ENCODE measurements at regions not wholly inside any gene's neighbourhood (a gene's known extent, or its start where the extent isn't known, plus 50 kb on each side); places are given as distances from the start of the nearest gene placed in this dataset.

DNA sequence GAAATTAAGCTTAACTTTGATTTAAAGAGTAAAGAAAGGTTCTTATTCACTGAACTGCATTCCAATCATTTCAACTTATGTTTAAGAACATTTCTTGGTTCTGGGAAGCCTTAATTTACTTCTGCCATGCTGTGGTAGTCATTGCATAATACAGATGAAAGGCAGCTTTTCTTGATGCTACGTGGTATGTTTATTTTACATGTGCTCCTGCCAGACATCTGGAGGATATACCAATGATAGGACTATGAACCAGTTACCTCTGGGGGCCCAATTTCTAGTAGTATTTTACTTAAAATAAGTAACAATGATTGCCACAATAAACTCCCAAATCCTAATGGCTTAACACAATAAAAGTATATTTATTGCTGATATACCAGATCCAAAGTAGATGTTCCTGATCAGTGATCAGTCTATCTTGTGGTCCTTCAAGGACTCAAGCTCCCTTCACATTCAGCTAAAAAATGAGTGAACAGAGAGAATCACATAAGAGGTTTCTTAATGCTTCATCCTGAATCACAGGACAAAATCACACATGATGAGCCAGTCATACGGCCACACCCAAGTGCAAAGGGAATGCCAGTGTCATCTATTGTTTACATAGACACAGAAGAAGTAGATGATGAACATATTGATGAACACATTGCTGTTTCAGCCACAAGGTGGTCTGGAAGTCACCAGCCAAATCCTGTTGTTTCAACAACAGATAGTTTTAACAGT, 56.5 kb upstream of the CCN2 start:
- no peak overlapping the region for H3K4me3 ChIP-seq (ENCODE audit: low read depth, low read length)
- TF ChIP-seq CTCF (IDR thresholded peaks at IDR 0.05; ENCODE audit: low read depth, low read length), result no peak

DNA sequence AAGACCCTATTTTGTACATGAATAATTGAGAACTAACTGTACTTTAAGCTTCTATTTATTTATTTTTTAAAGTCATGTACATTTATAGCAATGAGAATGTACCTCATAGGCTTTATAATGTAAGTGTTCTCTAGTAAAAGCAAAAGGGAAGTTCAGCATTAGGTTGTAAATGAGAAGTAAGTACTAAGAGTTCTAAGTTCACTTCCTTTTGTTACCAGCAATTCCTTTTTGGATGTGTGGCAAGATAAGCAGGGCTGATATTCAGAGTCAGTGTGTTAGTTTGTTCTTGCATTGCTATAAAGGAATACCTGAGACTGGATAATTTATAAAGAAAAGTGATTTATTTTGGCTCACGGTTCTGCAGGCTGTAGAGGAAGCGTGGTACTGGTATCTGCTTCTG, 54.0 kb upstream of the CCN2 start:
- no peak overlapping the region for H3K4me3 ChIP-seq (ENCODE audit: low read depth, low read length)
- TF ChIP-seq CTCF (IDR thresholded peaks at IDR 0.05; ENCODE audit: low read depth, low read length), result no peak

- H3K4me3 ChIP-seq (ENCODE audit: low read depth, low read length), result no peak overlapping the region
- TF ChIP-seq CTCF (IDR thresholded peaks at IDR 0.05; ENCODE audit: low read depth, low read length), result no peak
Measured at GRCh38 chr6:132004668-132005067, 53.5 kb upstream of the CCN2 start.

DNA sequence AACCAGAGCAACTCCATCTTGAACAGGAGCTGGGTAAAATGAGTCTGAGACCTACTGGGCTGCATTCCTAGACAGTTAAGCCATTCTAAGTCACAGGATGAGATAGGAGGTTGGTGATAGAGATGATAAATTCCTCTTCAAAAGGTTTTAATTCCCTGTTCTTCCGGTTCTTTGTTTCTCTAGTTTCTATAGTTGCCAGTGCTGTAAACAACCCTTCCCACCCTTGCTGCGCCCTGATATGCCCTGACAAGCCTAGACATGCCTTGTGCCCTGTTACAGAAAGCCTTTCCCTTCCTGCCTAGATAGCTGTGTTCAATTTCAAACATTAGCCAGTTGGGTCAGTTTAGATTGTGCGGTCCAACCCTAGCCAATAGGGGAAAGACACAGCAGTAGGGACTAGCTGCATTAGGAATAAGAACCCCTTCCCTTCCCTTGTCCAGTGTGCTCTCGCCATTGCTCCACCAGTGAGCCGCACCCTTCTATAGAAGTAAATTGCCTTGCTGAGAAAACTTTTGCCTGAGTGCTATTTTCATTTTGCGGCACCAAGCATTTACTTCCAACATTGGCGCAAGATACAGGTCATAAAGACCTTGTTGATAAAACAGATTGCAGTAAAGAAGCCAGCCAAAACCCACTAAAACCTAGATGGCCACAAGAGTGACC, 52.5 kb upstream of the CCN2 start:
- TF ChIP-seq CTCF (IDR thresholded peaks at IDR 0.05; ENCODE audit: low read depth, low read length), result no peak
- H3K4me3 ChIP-seq (ENCODE audit: low read depth, low read length), result no peak overlapping the region

All from WI38 (cell line).